Liver (tissue), 3 donors: ENCODE measurements at regions not wholly inside any gene's neighbourhood (a gene's known extent, or its start where the extent isn't known, plus 50 kb on each side); places are given as distances from the start of the nearest gene placed in this dataset.

Source experiments
- CTCF ChIP-seq: fragments of 150-350 bp; IDR thresholded peaks from 2 replicates; pipeline ENCODE4 v1.5.1; 2017; ENCODE audit warnings: improper control_type of control experiment, low read depth, low read length; ENCODE audit not compliant: missing input control
- RXRA ChIP-seq, 2 donors: IDR thresholded peaks; 2 replicates each; pipeline ENCODE4 v1.6.1; 2017 to 2018; ENCODE audit warnings: antibody characterized with exemption in 2 of 2, mild to moderate bottlenecking in 1 of 2
- SP1 ChIP-seq: IDR thresholded peaks from 2 replicates; pipeline ENCODE4 v1.6.1; 2018; ENCODE audit warnings: antibody characterized with exemption, mild to moderate bottlenecking
- TAF1 ChIP-seq: conservative IDR thresholded peaks from 2 replicates; pipeline ENCODE4 v1.6.1; 2016; ENCODE audit warnings: antibody characterized with exemption, mild to moderate bottlenecking
- YY1 ChIP-seq: IDR thresholded peaks from 2 replicates; pipeline ENCODE4 v1.6.1; 2016; ENCODE audit warnings: antibody characterized with exemption, mild to moderate bottlenecking
- donor health status: healthy.
- donor health status: healthy.

DNA sequence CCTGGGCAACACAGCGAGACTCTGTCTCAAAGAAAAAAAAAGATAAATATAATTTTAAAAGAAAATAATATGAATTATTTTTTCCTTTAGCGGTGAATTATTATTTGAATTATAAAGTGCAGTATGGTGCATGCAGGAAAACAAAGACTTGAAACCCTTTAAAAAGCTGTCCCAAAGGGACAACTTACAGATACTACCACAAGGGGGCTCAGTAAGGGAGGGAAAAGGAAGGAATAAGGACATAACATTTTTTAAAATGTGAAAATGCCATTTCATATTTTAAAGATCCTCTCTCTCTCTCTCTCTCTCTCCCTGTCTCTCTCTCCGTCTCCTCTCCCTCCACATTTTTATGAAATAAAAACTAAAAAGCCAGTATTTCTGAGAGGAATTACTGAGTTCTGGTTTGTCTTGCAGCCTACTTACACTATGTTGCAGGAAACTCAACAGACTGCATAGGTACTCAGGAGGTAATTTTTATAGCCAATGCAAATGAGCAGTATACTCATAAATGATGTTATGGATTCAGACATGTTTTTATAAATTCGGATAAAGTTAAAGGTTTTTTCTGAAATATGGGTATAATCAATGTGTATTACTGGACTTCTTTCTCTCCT, 455.0 kb upstream of the GJE1 start:
- TF ChIP-seq CTCF (peak; percentile 64), YY1 (no peak), SP1 (no peak), TAF1 (no peak), RXRA (IDR thresholded peaks at IDR 0.05) (no peak)
